Smooth muscle cell (in vitro differentiated cells): ENCODE measurements at regions not wholly inside any gene's neighbourhood (a gene's known extent, or its start where the extent isn't known, plus 50 kb on each side); places are given as distances from the start of the nearest gene placed in this dataset.

ENCODE experiments used
- DNase-seq: peaks from one replicate; lab custom pipeline; 2025; ENCODE audit not compliant: unreplicated experiment; lab: John Stamatoyannopoulos, UW
- H2AFZ ChIP-seq: fragments of 200-600 bp; sonication (generic); 2 replicates; pipeline ENCODE4 v1.6.0; 2016; ENCODE audit warnings: antibody characterized with exemption, low read depth, mild to moderate bottlenecking
- H3F3A ChIP-seq: fragments of 200-600 bp; sonication (generic); 2 replicates; pipeline ENCODE4 v1.6.0; 2017; ENCODE audit warnings: antibody characterized with exemption, low read depth
- H3K27ac ChIP-seq: fragments of 200-600 bp; sonication (generic); 2 replicates; pipeline ENCODE4 v1.5.1; 2016; ENCODE audit warnings: low read depth, mild to moderate bottlenecking
- H3K27me3 ChIP-seq: fragments of 200-600 bp; sonication (generic); 2 replicates; pipeline ENCODE4 v1.6.1; 2016; ENCODE audit warnings: low read depth, mild to moderate bottlenecking
- H3K36me3 ChIP-seq: fragments of 200-600 bp; sonication (generic); 2 replicates; pipeline ENCODE4 v1.5.1; 2016; ENCODE audit warnings: low read depth
- H3K4me1 ChIP-seq: fragments of 200-600 bp; sonication (generic); 2 replicates; pipeline ENCODE4 v1.5.1; 2016; ENCODE audit warnings: low read depth
- H3K4me2 ChIP-seq: fragments of 200-600 bp; sonication (generic); 2 replicates; pipeline ENCODE4 v1.6.0; 2016; ENCODE audit warnings: mild to moderate bottlenecking
- H3K4me3 ChIP-seq: fragments of 200-600 bp; sonication (generic); 2 replicates; pipeline ENCODE4 v1.5.1; 2016; ENCODE audit warnings: mild to moderate bottlenecking
- H3K79me2 ChIP-seq: fragments of 200-600 bp; sonication (generic); 2 replicates; pipeline ENCODE4 v1.6.0; 2016; ENCODE audit warnings: low read depth, mild to moderate bottlenecking
- H3K9ac ChIP-seq: fragments of 200-600 bp; sonication (generic); 2 replicates; pipeline ENCODE4 v1.6.0; 2016; ENCODE audit warnings: low read depth
- H3K9me3 ChIP-seq: fragments of 200-600 bp; sonication (generic); replicated peaks from 2 replicates; pipeline ENCODE4 v1.5.1; 2016; ENCODE audit warnings: low read depth
- H4K20me1 ChIP-seq: fragments of 200-600 bp; sonication (generic); 2 replicates; pipeline ENCODE4 v1.6.0; 2016; ENCODE audit warnings: low read depth
- WGBS: methylation state at CpG from one replicate; pipeline ENCODE4 v1.1.7; 2016; ENCODE audit warnings: low lambda C conversion rate; 5-methylcytosine and 5-hydroxymethylcytosine counted together
- TF ChIP-seq, protein P1 (sequence below): fragments of 200-600 bp; sonication (generic); IDR thresholded peaks from 2 replicates; pipeline ENCODE4 v1.5.1; 2017; ENCODE audit warnings: borderline replicate concordance, mild to moderate bottlenecking, antibody characterized with exemption; ENCODE audit not compliant: insufficient read depth, poor library complexity, severe bottlenecking

DNA sequence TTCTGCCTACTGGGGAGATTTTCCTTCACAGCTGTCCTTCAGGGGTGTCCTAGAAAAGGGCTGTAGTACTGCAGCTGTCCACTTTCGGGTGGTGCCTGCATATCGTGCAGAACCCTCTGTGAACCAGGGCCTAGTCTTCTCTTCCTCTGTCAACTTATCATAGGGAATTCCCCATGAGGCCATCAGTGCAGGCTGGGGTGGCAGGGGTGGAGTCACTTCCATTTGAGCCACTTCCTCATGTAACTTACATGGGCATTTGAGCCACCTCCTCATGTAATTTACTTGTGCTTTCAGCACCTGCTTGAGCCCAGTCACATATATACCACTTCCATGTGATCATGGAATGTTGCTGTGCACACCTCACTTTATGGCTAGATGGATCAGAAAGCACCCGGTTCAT, 742.0 kb upstream of the RGMB start:
- no peak overlapping the region for H3K4me3 ChIP-seq
- 93% methylated on average over 3 of the region's 3 CpGs for WGBS
- H3K9me3 ChIP-seq: no peaks in the 10 kb centered on the region
- DNase-seq: no peak
- no peaks in the 10 kb centered on the region for H3K79me2 ChIP-seq
- no peak overlapping the region for H2AFZ ChIP-seq
- TF ChIP-seq, protein P1, sequence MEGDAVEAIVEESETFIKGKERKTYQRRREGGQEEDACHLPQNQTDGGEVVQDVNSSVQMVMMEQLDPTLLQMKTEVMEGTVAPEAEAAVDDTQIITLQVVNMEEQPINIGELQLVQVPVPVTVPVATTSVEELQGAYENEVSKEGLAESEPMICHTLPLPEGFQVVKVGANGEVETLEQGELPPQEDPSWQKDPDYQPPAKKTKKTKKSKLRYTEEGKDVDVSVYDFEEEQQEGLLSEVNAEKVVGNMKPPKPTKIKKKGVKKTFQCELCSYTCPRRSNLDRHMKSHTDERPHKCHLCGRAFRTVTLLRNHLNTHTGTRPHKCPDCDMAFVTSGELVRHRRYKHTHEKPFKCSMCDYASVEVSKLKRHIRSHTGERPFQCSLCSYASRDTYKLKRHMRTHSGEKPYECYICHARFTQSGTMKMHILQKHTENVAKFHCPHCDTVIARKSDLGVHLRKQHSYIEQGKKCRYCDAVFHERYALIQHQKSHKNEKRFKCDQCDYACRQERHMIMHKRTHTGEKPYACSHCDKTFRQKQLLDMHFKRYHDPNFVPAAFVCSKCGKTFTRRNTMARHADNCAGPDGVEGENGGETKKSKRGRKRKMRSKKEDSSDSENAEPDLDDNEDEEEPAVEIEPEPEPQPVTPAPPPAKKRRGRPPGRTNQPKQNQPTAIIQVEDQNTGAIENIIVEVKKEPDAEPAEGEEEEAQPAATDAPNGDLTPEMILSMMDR: no peak
- no peaks in the 10 kb centered on the region for H3K27me3 ChIP-seq
- H3K9ac ChIP-seq: no peak overlapping the region
- H3K4me2 ChIP-seq: no peak overlapping the region
- H3K36me3 ChIP-seq: no peaks in the 10 kb centered on the region
- no peak overlapping the region for H3K27ac ChIP-seq
- H4K20me1 ChIP-seq: no peaks in the 10 kb centered on the region
- H3F3A ChIP-seq: no peaks in the 10 kb centered on the region
- H3K4me1 ChIP-seq: no peaks in the 10 kb centered on the region

DNA sequence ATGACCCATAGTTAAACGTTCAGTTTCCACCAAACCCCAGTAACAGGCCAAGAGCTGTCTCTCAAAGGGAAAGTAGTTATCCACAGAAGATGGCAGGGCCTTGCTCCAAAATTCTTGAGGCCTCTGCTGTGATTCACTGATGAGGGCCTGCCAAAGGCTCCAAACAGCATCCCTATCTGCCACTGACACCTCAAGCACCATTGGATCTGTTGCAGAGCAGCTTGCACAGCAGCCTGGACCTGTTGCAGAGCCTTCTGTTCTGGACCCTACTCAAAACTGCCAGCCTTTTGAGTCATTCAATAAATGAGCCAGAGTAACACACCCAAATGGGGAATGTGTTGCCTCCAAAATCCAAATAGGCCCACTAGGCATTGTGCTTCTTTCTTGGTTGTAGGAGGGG, 741.5 kb upstream of the RGMB start:
- Histone ChIP-seq H3K4me1 (no peaks in the 10 kb centered on the region), H3K4me3 (no peak overlapping the region), H3K79me2 (no peaks in the 10 kb centered on the region), H3K36me3 (no peaks in the 10 kb centered on the region), H3F3A (no peaks in the 10 kb centered on the region), H3K9ac (no peak overlapping the region), H3K4me2 (no peak overlapping the region), H3K9me3 (no peaks in the 10 kb centered on the region), H2AFZ (no peak overlapping the region), H3K27ac (no peak overlapping the region), H3K27me3 (no peaks in the 10 kb centered on the region), H4K20me1 (no peaks in the 10 kb centered on the region)
- TF ChIP-seq, protein P1: no peak
- no peak for DNase-seq
- WGBS: 95% methylated on average over 1 of the region's 1 CpG

DNA sequence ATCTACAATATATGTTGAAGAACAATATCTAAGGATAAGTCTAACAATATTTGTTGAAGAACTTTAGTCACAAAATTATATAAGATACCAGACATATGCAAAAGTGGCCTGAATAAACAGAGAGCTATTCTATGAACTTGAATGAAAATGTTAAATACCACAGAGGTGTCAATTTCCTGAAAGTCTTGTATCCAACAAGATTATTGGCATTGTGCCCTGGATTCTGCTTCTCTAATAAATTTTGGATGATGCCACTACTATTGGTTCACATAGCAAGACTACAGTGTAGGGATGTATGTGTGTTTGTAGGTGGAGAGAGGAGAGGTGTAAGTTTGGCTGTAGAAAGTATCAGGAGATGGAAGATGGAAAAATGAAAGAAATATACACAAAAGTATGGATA, 731.8 kb upstream of the RGMB start:
- Histone ChIP-seq H3K4me2 (no peak overlapping the region), H4K20me1 (no peaks in the 10 kb centered on the region), H3K9ac (no peak overlapping the region), H3K27me3 (no peaks in the 10 kb centered on the region), H3K9me3 (no peaks in the 10 kb centered on the region), H3F3A (no peaks in the 10 kb centered on the region), H2AFZ (no peak overlapping the region), H3K79me2 (no peaks in the 10 kb centered on the region), H3K27ac (no peak overlapping the region), H3K4me3 (no peak overlapping the region), H3K4me1 (no peaks in the 10 kb centered on the region), H3K36me3 (no peaks in the 10 kb centered on the region)
- DNase-seq: no peak
- TF ChIP-seq, protein P1: no peak

DNA sequence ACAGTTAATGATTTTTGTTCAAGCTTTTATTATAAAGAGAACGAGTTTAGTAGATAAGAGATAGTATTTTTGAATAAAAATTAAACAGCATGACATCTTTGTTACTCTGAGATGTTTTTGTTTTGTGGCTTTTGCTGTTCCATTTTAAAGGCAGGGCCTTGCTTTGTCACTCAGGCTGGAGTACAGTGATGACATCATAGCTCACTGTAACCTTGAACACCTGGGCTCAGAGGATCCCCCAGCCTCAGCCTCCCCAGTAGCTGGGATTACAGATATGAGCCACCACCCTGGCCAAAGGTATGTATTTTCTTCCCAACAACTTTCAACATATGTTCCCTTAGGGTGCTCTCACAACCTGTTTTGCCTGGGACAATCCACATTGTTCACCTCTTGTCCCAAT, 730.9 kb upstream of the RGMB start:
- TF ChIP-seq, protein P1: no peak
- H2AFZ ChIP-seq: no peak overlapping the region

More for the DNA sequence above, 730.9 kb upstream of the RGMB start:
- no peak overlapping the region for H3K9ac ChIP-seq
- H3K79me2 ChIP-seq: no peaks in the 10 kb centered on the region
- no peaks in the 10 kb centered on the region for H3K9me3 ChIP-seq
- H3K4me3 ChIP-seq: no peak overlapping the region
- no peaks in the 10 kb centered on the region for H3K4me1 ChIP-seq
- no peaks in the 10 kb centered on the region for H4K20me1 ChIP-seq
- H3K27me3 ChIP-seq: no peaks in the 10 kb centered on the region
- WGBS: 76% methylated on average over 1 of the region's 1 CpG
- no peak for DNase-seq
- H3F3A ChIP-seq: no peaks in the 10 kb centered on the region
- no peaks in the 10 kb centered on the region for H3K36me3 ChIP-seq
- no peak overlapping the region for H3K4me2 ChIP-seq
- H3K27ac ChIP-seq: no peak overlapping the region
